B cell (primary cell): ENCODE measurements at regions not wholly inside any gene's neighbourhood (a gene's known extent, or its start where the extent isn't known, plus 50 kb on each side); places are given as distances from the start of the nearest gene placed in this dataset.

Source experiments
- EZH2 ChIP-seq: IDR thresholded peaks from 2 replicates; pipeline ENCODE4 v1.6.1; 2012; ENCODE audit warnings: borderline replicate concordance, low read depth, mild to moderate bottlenecking, moderate library complexity, low read length; ENCODE audit not compliant: insufficient read depth, poor library complexity, severe bottlenecking
- TF ChIP-seq, protein P1 (sequence below): fragments of 200-600 bp; IDR thresholded peaks from one replicate; pipeline ENCODE4 v1.8.0; 2022; ENCODE audit warnings: antibody characterized with exemption, mild to moderate bottlenecking

DNA sequence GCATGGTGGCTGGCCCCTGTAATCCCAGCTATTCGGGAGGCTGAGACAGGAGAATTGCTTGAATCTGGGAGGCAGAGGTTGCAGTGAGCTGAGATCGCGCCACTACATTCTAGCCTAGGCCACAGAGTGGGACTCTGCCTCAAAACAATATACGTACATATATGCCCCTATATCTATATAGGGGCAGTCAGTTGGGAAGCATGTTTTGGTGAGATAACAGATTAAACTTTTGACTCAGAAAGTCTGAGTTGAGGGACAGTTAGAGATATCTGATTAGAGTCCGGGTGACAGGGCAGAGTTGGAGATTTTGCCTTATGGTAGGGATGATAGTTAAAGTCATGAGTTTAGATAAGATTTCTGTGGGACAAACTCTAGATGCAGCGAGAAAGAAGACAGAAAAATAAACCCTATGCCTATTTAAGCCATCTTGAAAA is 71.8 kb upstream of the ALDH1A1 start:
- TF ChIP-seq, protein P1, sequence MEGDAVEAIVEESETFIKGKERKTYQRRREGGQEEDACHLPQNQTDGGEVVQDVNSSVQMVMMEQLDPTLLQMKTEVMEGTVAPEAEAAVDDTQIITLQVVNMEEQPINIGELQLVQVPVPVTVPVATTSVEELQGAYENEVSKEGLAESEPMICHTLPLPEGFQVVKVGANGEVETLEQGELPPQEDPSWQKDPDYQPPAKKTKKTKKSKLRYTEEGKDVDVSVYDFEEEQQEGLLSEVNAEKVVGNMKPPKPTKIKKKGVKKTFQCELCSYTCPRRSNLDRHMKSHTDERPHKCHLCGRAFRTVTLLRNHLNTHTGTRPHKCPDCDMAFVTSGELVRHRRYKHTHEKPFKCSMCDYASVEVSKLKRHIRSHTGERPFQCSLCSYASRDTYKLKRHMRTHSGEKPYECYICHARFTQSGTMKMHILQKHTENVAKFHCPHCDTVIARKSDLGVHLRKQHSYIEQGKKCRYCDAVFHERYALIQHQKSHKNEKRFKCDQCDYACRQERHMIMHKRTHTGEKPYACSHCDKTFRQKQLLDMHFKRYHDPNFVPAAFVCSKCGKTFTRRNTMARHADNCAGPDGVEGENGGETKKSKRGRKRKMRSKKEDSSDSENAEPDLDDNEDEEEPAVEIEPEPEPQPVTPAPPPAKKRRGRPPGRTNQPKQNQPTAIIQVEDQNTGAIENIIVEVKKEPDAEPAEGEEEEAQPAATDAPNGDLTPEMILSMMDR = no peak
- no peak for TF ChIP-seq EZH2
